Heart left ventricle (tissue), 13 donors: ENCODE measurements at regions not wholly inside any gene's neighbourhood (a gene's known extent, or its start where the extent isn't known, plus 50 kb on each side); places are given as distances from the start of the nearest gene placed in this dataset.
A peak's percentile ranks its signal among the peaks of the same experiment; 100 is the strongest.

Experiments
- POLR2A ChIP-seq, 2 donors: fragments of 450-650 bp; IDR thresholded peaks; one replicate each; pipeline ENCODE4 v1.6.1; 2017; ENCODE audit warnings: antibody characterized with exemption in 2 of 2, mild to moderate bottlenecking in 2 of 2, moderate library complexity in 2 of 2
- TF ChIP-seq, protein P1 (sequence below), 12 donors: fragments of 200-600 bp; sonication (generic) in 4 of 12; IDR thresholded peaks; one replicate each; pipeline versions ENCODE4 v1.5.0 to v1.8.0; 2018 to 2022; ENCODE audit warnings: antibody characterized with exemption in 12 of 12, mild to moderate bottlenecking in 5 of 12
- donor health status: ischemic (EF 13 %, LVEDD 7.1; RV severe dilation, severe dysfunction).
- donor health status: DM: no; HTN: yes; CAD: no.
- donor health status: DM: no; HTN: no; CAD: no.
- donor health status: ischemic (EF 25% LVEDD 6.9; RV normal size, moderate dysfunction).
- donor health status: ischemic (EF 25% LVEDD 5.7; RV mildly dilated, moderate dysfunction).
- donor health status: ischemic (EF 35%, LVEDD 5.7; RV mildly dilated, moderate dysfunction).
- donor health status: nonischemic (EF 11% LVEDD 7.7; RV severe dilation, severe dysfunction).
- donor health status: DM: yes; HTN: yes; CAD: no.
- donor health status: PGD.
- donor health status: ischemic (EF 29% LVEDD 5.4; RV normal size, mild dysfunction).
- donor health status: nonischemic (EF 23%, LVEDD 6.1; RV moderate dilation, normal function).

DNA sequence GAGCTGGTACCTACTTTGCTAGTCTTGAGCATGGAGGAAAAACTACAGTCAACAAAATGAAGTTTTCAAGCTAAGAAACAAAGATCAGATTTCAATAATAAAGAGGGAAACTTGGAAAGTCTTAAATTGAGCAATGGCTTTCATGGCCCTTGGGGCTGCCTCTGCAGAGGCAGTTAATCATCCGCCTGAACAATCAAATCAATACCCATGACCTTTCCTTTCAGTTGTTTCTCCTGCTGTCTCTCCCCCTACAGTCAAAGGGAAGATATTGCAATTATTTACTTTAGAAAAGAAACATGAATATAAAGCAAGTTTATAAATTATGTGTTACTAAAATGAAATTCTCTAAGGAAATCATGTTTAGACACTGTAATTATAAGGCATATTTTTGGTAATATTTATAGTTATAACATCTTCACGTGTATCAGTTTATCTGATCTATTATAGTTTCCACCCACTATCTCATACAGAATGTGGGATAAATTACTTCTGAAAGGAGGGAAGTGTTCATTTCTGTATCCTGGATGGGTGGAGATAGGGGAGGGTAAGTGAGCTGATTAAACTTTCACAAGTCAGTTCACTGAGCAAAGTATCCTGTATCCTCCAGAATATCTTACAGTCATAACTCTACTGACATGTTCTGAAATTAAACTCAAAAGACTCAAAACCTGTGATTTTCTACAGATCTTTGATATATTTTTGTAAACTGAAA is 72.4 kb upstream of the TSC22D1 start:
- TF ChIP-seq, protein P1, sequence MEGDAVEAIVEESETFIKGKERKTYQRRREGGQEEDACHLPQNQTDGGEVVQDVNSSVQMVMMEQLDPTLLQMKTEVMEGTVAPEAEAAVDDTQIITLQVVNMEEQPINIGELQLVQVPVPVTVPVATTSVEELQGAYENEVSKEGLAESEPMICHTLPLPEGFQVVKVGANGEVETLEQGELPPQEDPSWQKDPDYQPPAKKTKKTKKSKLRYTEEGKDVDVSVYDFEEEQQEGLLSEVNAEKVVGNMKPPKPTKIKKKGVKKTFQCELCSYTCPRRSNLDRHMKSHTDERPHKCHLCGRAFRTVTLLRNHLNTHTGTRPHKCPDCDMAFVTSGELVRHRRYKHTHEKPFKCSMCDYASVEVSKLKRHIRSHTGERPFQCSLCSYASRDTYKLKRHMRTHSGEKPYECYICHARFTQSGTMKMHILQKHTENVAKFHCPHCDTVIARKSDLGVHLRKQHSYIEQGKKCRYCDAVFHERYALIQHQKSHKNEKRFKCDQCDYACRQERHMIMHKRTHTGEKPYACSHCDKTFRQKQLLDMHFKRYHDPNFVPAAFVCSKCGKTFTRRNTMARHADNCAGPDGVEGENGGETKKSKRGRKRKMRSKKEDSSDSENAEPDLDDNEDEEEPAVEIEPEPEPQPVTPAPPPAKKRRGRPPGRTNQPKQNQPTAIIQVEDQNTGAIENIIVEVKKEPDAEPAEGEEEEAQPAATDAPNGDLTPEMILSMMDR (IDR thresholded peaks at IDR 0.05): peak in 8 of 12 donors; percentile 10 to 35 (median 18)
- TF ChIP-seq POLR2A (IDR thresholded peaks at IDR 0.05): no peak
